Liver (tissue), 8 donors: ENCODE measurements at regions not wholly inside any gene's neighbourhood (a gene's known extent, or its start where the extent isn't known, plus 50 kb on each side); places are given as distances from the start of the nearest gene placed in this dataset.

Experiments
- DNase-seq: peaks from one replicate; pipeline ENCODE4 v3.0.0-alpha.2; 2017; ENCODE audit warnings: low spot score
- H3K27ac ChIP-seq, 2 donors: one replicate each; pipeline ENCODE4 v1.7.0; 2013; ENCODE audit warnings: inconsistent platforms in 2 of 2, low read length in 2 of 2, control low read depth in 1 of 2, low read depth in 1 of 2, mild to moderate bottlenecking in 1 of 2
- H3K27me3 ChIP-seq, 4 donors: one replicate each; pipeline versions ENCODE4 v1.6.1 to v1.7.0; 2013; ENCODE audit warnings: low read length in 3 of 4, inconsistent platforms in 1 of 4, mild to moderate bottlenecking in 1 of 4, moderate library complexity in 1 of 4; ENCODE audit not compliant: control insufficient read depth in 4 of 4, insufficient read depth in 4 of 4
- H3K36me3 ChIP-seq, 4 donors: one replicate each; pipeline versions ENCODE4 v1.6.1 to v1.7.0; 2013; ENCODE audit warnings: low read length in 3 of 4, mild to moderate bottlenecking in 3 of 4, low read depth in 1 of 4, moderate library complexity in 1 of 4; ENCODE audit not compliant: control insufficient read depth in 4 of 4, insufficient read depth in 3 of 4
- H3K4me1 ChIP-seq, 4 donors: one replicate each; pipeline versions ENCODE4 v1.6.1 to v1.7.0; 2013; ENCODE audit warnings: low read length in 3 of 4, mild to moderate bottlenecking in 3 of 4, moderate library complexity in 1 of 4; ENCODE audit not compliant: control insufficient read depth in 4 of 4, insufficient read depth in 4 of 4
- H3K4me3 ChIP-seq, 3 donors: one replicate each; pipeline versions ENCODE4 v1.6.1 to v1.7.0; 2013; ENCODE audit warnings: low read length in 3 of 3, control low read depth in 1 of 3, low read depth in 1 of 3, mild to moderate bottlenecking in 1 of 3
- H3K9ac ChIP-seq, 2 donors: one replicate each; pipeline ENCODE4 v1.7.0; 2013; ENCODE audit warnings: low read length in 2 of 2, mild to moderate bottlenecking in 2 of 2, moderate library complexity in 2 of 2, control low read depth in 1 of 2, low read depth in 1 of 2
- H3K9me3 ChIP-seq, 4 donors: one replicate each; pipeline versions ENCODE4 v1.6.1 to v1.7.0; 2013; ENCODE audit warnings: low read length in 3 of 4; ENCODE audit not compliant: control insufficient read depth in 4 of 4
- ATF3 ChIP-seq: IDR thresholded peaks from 2 replicates; pipeline ENCODE4 v1.6.1; 2016; ENCODE audit warnings: antibody characterized with exemption
- EGR1 ChIP-seq, 2 donors: IDR thresholded peaks; 2 replicates each; pipeline ENCODE4 v1.6.1; 2016 to 2018; ENCODE audit warnings: antibody characterized with exemption in 2 of 2, low read depth in 2 of 2
- FOXA1 ChIP-seq: IDR thresholded peaks from 2 replicates; pipeline ENCODE4 v1.6.1; 2016; ENCODE audit warnings: antibody characterized with exemption
- FOXA2 ChIP-seq: IDR thresholded peaks from 2 replicates; pipeline ENCODE4 v1.6.1; 2016; ENCODE audit warnings: antibody characterized with exemption
- GABPA ChIP-seq, 2 donors: IDR thresholded peaks in 1 of 2; conservative IDR thresholded peaks in 1 of 2; 2 replicates each; pipeline ENCODE4 v1.6.1; 2016; ENCODE audit warnings: antibody characterized with exemption in 2 of 2, mild to moderate bottlenecking in 1 of 2, moderate library complexity in 1 of 2
- JUND ChIP-seq, 2 donors: IDR thresholded peaks; 2 replicates each; pipeline ENCODE4 v1.6.1; 2016; ENCODE audit warnings: antibody characterized with exemption in 2 of 2
- MAX ChIP-seq: IDR thresholded peaks from 2 replicates; pipeline ENCODE4 v1.6.1; 2016; ENCODE audit warnings: antibody characterized with exemption
- NR2F2 ChIP-seq: IDR thresholded peaks from 2 replicates; pipeline ENCODE4 v1.6.1; 2016; ENCODE audit warnings: antibody characterized with exemption
- RAD21 ChIP-seq, 2 donors: IDR thresholded peaks; 2 replicates each; pipeline ENCODE4 v1.6.1; 2016; ENCODE audit warnings: antibody characterized with exemption in 2 of 2, mild to moderate bottlenecking in 2 of 2
- WGBS: extraction: QIAGEN DNeasy Blood & Tissue Kit; methylation state at CpG from one replicate; pipeline ENCODE4 v1.1.7; 2013; 5-methylcytosine and 5-hydroxymethylcytosine counted together
- TF ChIP-seq, protein P1 (sequence below): fragments of 150-350 bp; IDR thresholded peaks from 2 replicates; pipeline ENCODE4 v1.5.1; 2017; ENCODE audit warnings: improper control_type of control experiment, low read depth, low read length; ENCODE audit not compliant: missing input control
- TF ChIP-seq, protein P2 (sequence below): IDR thresholded peaks from 2 replicates; pipeline ENCODE4 v1.6.1; 2016; ENCODE audit warnings: antibody characterized with exemption
- TF ChIP-seq, protein P3 (sequence below): IDR thresholded peaks from 2 replicates; pipeline ENCODE4 v1.6.1; 2016; ENCODE audit warnings: antibody characterized with exemption, mild to moderate bottlenecking
- donor health status: healthy.
- donor health status: healthy.
- donor health status: healthy.
- donor health status: healthy.
- donor health status: healthy.

DNA sequence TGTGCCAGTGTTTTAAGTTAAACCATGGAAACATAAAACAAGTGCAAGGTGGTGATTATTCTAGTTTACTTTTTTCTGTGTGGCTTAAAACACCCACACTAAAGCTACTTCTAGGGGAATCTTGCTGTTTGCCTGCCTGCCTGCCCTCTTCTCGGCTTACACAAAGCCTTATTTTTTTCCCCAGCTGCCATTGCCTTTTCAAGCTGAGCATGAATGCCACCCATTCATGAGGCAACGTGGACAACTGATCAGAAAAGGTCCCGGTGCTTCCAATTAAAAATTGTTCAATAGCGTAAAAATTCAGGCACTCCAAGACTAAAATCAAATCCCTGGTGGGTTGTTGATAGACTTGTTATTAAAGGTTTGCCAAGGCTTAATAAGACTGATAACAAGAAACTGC lies 401.4 kb downstream of the TMEM161B start (continued):
- TF ChIP-seq, protein P1, sequence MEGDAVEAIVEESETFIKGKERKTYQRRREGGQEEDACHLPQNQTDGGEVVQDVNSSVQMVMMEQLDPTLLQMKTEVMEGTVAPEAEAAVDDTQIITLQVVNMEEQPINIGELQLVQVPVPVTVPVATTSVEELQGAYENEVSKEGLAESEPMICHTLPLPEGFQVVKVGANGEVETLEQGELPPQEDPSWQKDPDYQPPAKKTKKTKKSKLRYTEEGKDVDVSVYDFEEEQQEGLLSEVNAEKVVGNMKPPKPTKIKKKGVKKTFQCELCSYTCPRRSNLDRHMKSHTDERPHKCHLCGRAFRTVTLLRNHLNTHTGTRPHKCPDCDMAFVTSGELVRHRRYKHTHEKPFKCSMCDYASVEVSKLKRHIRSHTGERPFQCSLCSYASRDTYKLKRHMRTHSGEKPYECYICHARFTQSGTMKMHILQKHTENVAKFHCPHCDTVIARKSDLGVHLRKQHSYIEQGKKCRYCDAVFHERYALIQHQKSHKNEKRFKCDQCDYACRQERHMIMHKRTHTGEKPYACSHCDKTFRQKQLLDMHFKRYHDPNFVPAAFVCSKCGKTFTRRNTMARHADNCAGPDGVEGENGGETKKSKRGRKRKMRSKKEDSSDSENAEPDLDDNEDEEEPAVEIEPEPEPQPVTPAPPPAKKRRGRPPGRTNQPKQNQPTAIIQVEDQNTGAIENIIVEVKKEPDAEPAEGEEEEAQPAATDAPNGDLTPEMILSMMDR = no peak
- TF ChIP-seq FOXA1 (no peak), FOXA2 (no peak)

- H3K27ac ChIP-seq = no peak overlapping the region
- TF ChIP-seq, protein P1 = no peak
- TF ChIP-seq ATF3 = no peak
- no peak for TF ChIP-seq RAD21 (IDR thresholded peaks at IDR 0.05)
- TF ChIP-seq, protein P2, sequence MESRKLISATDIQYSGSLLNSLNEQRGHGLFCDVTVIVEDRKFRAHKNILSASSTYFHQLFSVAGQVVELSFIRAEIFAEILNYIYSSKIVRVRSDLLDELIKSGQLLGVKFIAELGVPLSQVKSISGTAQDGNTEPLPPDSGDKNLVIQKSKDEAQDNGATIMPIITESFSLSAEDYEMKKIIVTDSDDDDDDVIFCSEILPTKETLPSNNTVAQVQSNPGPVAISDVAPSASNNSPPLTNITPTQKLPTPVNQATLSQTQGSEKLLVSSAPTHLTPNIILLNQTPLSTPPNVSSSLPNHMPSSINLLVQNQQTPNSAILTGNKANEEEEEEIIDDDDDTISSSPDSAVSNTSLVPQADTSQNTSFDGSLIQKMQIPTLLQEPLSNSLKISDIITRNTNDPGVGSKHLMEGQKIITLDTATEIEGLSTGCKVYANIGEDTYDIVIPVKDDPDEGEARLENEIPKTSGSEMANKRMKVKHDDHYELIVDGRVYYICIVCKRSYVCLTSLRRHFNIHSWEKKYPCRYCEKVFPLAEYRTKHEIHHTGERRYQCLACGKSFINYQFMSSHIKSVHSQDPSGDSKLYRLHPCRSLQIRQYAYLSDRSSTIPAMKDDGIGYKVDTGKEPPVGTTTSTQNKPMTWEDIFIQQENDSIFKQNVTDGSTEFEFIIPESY = no peak
- TF ChIP-seq MAX = no peak
- no peak for TF ChIP-seq NR2F2
- no peak for TF ChIP-seq JUND (IDR thresholded peaks at IDR 0.05)
- TF ChIP-seq EGR1 (IDR thresholded peaks at IDR 0.05; ENCODE audit: low read depth in 2 of 2) = no peak
- TF ChIP-seq, protein P3, sequence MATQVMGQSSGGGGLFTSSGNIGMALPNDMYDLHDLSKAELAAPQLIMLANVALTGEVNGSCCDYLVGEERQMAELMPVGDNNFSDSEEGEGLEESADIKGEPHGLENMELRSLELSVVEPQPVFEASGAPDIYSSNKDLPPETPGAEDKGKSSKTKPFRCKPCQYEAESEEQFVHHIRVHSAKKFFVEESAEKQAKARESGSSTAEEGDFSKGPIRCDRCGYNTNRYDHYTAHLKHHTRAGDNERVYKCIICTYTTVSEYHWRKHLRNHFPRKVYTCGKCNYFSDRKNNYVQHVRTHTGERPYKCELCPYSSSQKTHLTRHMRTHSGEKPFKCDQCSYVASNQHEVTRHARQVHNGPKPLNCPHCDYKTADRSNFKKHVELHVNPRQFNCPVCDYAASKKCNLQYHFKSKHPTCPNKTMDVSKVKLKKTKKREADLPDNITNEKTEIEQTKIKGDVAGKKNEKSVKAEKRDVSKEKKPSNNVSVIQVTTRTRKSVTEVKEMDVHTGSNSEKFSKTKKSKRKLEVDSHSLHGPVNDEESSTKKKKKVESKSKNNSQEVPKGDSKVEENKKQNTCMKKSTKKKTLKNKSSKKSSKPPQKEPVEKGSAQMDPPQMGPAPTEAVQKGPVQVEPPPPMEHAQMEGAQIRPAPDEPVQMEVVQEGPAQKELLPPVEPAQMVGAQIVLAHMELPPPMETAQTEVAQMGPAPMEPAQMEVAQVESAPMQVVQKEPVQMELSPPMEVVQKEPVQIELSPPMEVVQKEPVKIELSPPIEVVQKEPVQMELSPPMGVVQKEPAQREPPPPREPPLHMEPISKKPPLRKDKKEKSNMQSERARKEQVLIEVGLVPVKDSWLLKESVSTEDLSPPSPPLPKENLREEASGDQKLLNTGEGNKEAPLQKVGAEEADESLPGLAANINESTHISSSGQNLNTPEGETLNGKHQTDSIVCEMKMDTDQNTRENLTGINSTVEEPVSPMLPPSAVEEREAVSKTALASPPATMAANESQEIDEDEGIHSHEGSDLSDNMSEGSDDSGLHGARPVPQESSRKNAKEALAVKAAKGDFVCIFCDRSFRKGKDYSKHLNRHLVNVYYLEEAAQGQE = no peak
- TF ChIP-seq GABPA (IDR thresholded peaks at IDR 0.05 in 1 of 2, conservative IDR thresholded peaks at IDR 0.05 in 1 of 2) = no peak
- WGBS = 89% methylated on average over 2 of the region's 2 CpGs
- no peak for DNase-seq
- H3K4me1 ChIP-seq = no peaks in the 10 kb centered on the region
- no peaks in the 10 kb centered on the region for H3K9me3 ChIP-seq
- H3K36me3 ChIP-seq = no peaks in the 10 kb centered on the region
- no peaks in the 10 kb centered on the region for H3K27me3 ChIP-seq
- H3K4me3 ChIP-seq = no peak overlapping the region
- H3K9ac ChIP-seq = no peak overlapping the region
Measured at GRCh38 chr5:87853541-87853940, 415.1 kb downstream of the TMEM161B start.
